GM23338 (cell line): ENCODE measurements at regions not wholly inside any gene's neighbourhood (a gene's known extent, or its start where the extent isn't known, plus 50 kb on each side); places are given as distances from the start of the nearest gene placed in this dataset.

ENCODE experiments used
- ATAC-seq: fragments of 200-7000 bp; cut with Tn5 transposase; 3 replicates; pipeline ENCODE4 v1.9.1; 2020
- DNase-seq: peaks from one replicate; pipeline ENCODE4 v3.0.0-alpha.2; 2015; ENCODE audit warnings: low spot score
- H2AFZ ChIP-seq: fragments of 200-600 bp; sonication (generic); 2 replicates; pipeline ENCODE4 v1.8.0; 2016; ENCODE audit warnings: antibody characterized with exemption, mild to moderate bottlenecking, moderate library complexity
- H3F3A ChIP-seq: fragments of 200-600 bp; sonication (generic); replicated peaks from 2 replicates; pipeline ENCODE4 v1.8.0; 2017; ENCODE audit warnings: antibody characterized with exemption, mixed run types, low read depth
- H3K27ac ChIP-seq: fragments of 200-600 bp; sonication (generic); 2 replicates; pipeline ENCODE4 v1.6.1; 2016; ENCODE audit warnings: low read depth
- H3K27me3 ChIP-seq: fragments of 200-600 bp; sonication (generic); 2 replicates; pipeline ENCODE4 v1.8.0; 2016; ENCODE audit warnings: mild to moderate bottlenecking, mixed run types, moderate library complexity; ENCODE audit not compliant: insufficient read depth
- H3K36me3 ChIP-seq: fragments of 200-600 bp; sonication (generic); 2 replicates; pipeline ENCODE4 v1.8.0; 2016; ENCODE audit warnings: mild to moderate bottlenecking; ENCODE audit not compliant: insufficient read depth
- H3K4me1 ChIP-seq: fragments of 200-600 bp; sonication (generic); 2 replicates; pipeline ENCODE4 v1.8.0; 2016; ENCODE audit warnings: mild to moderate bottlenecking, moderate library complexity; ENCODE audit not compliant: insufficient read depth
- H3K4me2 ChIP-seq: fragments of 200-600 bp; sonication (generic); 2 replicates; pipeline ENCODE4 v1.7.1; 2017; ENCODE audit warnings: mixed run types
- H3K4me3 ChIP-seq: fragments of 200-600 bp; sonication (generic); 2 replicates; pipeline ENCODE4 v1.6.1; 2016; ENCODE audit warnings: mixed run types
- H3K79me2 ChIP-seq: fragments of 200-600 bp; sonication (generic); replicated peaks from 2 replicates; pipeline ENCODE4 v1.8.0; 2017; ENCODE audit warnings: mild to moderate bottlenecking; ENCODE audit not compliant: insufficient read depth
- H3K9me2 ChIP-seq: fragments of 200-600 bp; sonication (generic); 2 replicates; pipeline ENCODE4 v1.8.0; 2017; ENCODE audit not compliant: insufficient read depth
- H4K20me1 ChIP-seq: fragments of 200-600 bp; sonication (generic); replicated peaks from 2 replicates; pipeline ENCODE4 v1.8.0; 2017; ENCODE audit warnings: mild to moderate bottlenecking; ENCODE audit not compliant: insufficient read depth
- H3K27ac Mint-ChIP-seq: 2 replicates; pipeline ENCODE4 v1.8.0; 2020; ENCODE audit warnings: inconsistent platforms, mild to moderate bottlenecking, moderate library complexity, mixed read lengths
- H3K27me3 Mint-ChIP-seq: 3 replicates; pipeline ENCODE4 v1.8.0; 2022; ENCODE audit warnings: low read depth, mild to moderate bottlenecking, moderate library complexity, mixed read lengths, inconsistent platforms; ENCODE audit not compliant: insufficient read depth, poor library complexity
- H3K36me3 Mint-ChIP-seq: 3 replicates; pipeline ENCODE4 v1.8.0; 2021; ENCODE audit warnings: low read depth, mild to moderate bottlenecking, inconsistent platforms, moderate library complexity, mixed read lengths
- H3K4me1 Mint-ChIP-seq: 3 replicates; pipeline ENCODE4 v1.8.0; 2020; ENCODE audit warnings: mild to moderate bottlenecking, inconsistent platforms, mixed read lengths
- H3K4me3 Mint-ChIP-seq: 3 replicates; pipeline ENCODE4 v1.8.0; 2021; ENCODE audit warnings: moderate library complexity, mild to moderate bottlenecking, inconsistent platforms, mixed read lengths
- H3K9me3 Mint-ChIP-seq: 3 replicates; pipeline ENCODE4 v1.8.0; 2020; ENCODE audit warnings: moderate library complexity, mild to moderate bottlenecking, inconsistent platforms, mixed read lengths
- CTCF ChIP-seq, 2 experiments: fragments of 200-600 bp in 1 of 2; sonication (generic) in 1 of 2; conservative IDR thresholded peaks; 2 replicates each; pipeline versions ENCODE4 v1.5.1 to v1.6.1; 2016 to 2017; ENCODE audit warnings: antibody characterized with exemption in 2 of 2, low read depth in 2 of 2, mild to moderate bottlenecking in 2 of 2, moderate library complexity in 1 of 2
- EZH2 ChIP-seq: fragments of 200-600 bp; sonication (generic); IDR thresholded peaks from one replicate; pipeline ENCODE4 v1.8.0; 2017; ENCODE audit warnings: antibody characterized with exemption, mild to moderate bottlenecking, low read depth; ENCODE audit not compliant: unreplicated experiment
- EZH2phosphoT487 ChIP-seq: fragments of 200-600 bp; sonication (generic); IDR thresholded peaks from one replicate; pipeline ENCODE4 v1.8.1; 2018; ENCODE audit warnings: antibody characterized with exemption; ENCODE audit not compliant: unreplicated experiment
- JUNB ChIP-seq: IDR thresholded peaks from one replicate; pipeline ENCODE4 v1.6.1; 2016; ENCODE audit warnings: antibody characterized with exemption; ENCODE audit not compliant: unreplicated experiment
- NANOG ChIP-seq: IDR thresholded peaks from 2 replicates; pipeline ENCODE4 v1.6.1; 2016; ENCODE audit warnings: antibody characterized with exemption, borderline replicate concordance
- POLR2AphosphoS5 ChIP-seq: IDR thresholded peaks from 2 replicates; pipeline ENCODE4 v1.6.1; 2016; ENCODE audit warnings: antibody characterized with exemption, low read depth
- STAT1 ChIP-seq: IDR thresholded peaks from one replicate; pipeline ENCODE4 v1.6.1; 2016; ENCODE audit warnings: antibody characterized with exemption; ENCODE audit not compliant: unreplicated experiment
- ZNF114 ChIP-seq: fragments of 250-450 bp; sonication (Bioruptor Pico); IDR thresholded peaks from 2 replicates; pipeline ENCODE4 v1.5.0; 2020; ENCODE audit warnings: mild to moderate bottlenecking, moderate library complexity
- ZNF331 ChIP-seq: fragments of 250-450 bp; sonication (Bioruptor Pico); IDR thresholded peaks from 2 replicates; pipeline ENCODE4 v1.5.0; 2020; ENCODE audit warnings: low read depth, mild to moderate bottlenecking, moderate library complexity
- ZNF462 ChIP-seq: fragments of 250-450 bp; sonication (Bioruptor Pico); IDR thresholded peaks from 2 replicates; pipeline ENCODE4 v1.5.0; 2020; ENCODE audit warnings: mild to moderate bottlenecking, moderate library complexity
- TF ChIP-seq, protein P1 (sequence below): IDR thresholded peaks from 2 replicates; pipeline ENCODE4 v1.6.1; 2016; ENCODE audit warnings: antibody characterized with exemption

- Mint-ChIP-seq H3K4me1 (no peaks in the 10 kb centered on the region), H3K36me3 (no peaks in the 10 kb centered on the region; the same call in 2 of the 3 replicates)
- ATAC-seq, result no peak
These were observed 809.6 kb downstream of the CDH11 start for GRCh38 chr16:64312292-64312691.

More at GRCh38 chr16:64312292-64312691, 809.6 kb downstream of the CDH11 start:
- no peak for DNase-seq
- H3K27ac ChIP-seq, result no peak overlapping the region
- H3K4me2 ChIP-seq, result no peak overlapping the region
- H2AFZ ChIP-seq, result no peak overlapping the region
- no peak overlapping the region for H3K4me3 ChIP-seq
- H3K36me3 ChIP-seq, result no peaks in the 10 kb centered on the region
- H3K79me2 ChIP-seq, result no peaks in the 10 kb centered on the region
- peaks cover 5% of the 10 kb centered on the region; the same call in 1 of the 2 replicates for H3K9me2 ChIP-seq
- H4K20me1 ChIP-seq, result no peaks in the 10 kb centered on the region
- H3K27me3 Mint-ChIP-seq, result peaks cover 2% of the 10 kb centered on the region
- H3F3A ChIP-seq, result no peaks in the 10 kb centered on the region
- peaks cover 11% of the 10 kb centered on the region for H3K9me3 Mint-ChIP-seq
- TF ChIP-seq POLR2AphosphoS5 (no peak), JUNB (no peak), ZNF114 (no peak), NANOG (no peak), EZH2 (no peak), ZNF462 (no peak), CTCF (conservative IDR thresholded peaks at IDR 0.05; ENCODE audit: low read depth in 2 of 2) (no peak), ZNF331 (CRISPR knock-in tag) (no peak), STAT1 (no peak), EZH2phosphoT487 (no peak)
- TF ChIP-seq, protein P1, sequence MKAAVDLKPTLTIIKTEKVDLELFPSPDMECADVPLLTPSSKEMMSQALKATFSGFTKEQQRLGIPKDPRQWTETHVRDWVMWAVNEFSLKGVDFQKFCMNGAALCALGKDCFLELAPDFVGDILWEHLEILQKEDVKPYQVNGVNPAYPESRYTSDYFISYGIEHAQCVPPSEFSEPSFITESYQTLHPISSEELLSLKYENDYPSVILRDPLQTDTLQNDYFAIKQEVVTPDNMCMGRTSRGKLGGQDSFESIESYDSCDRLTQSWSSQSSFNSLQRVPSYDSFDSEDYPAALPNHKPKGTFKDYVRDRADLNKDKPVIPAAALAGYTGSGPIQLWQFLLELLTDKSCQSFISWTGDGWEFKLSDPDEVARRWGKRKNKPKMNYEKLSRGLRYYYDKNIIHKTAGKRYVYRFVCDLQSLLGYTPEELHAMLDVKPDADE, result no peak
- H3K27me3 ChIP-seq, result no peaks in the 10 kb centered on the region
- no peak overlapping the region for H3K4me3 Mint-ChIP-seq
- no peaks in the 10 kb centered on the region for H3K4me1 ChIP-seq
- H3K27ac Mint-ChIP-seq, result no peak overlapping the region
